ENCODE measurements at regions not wholly inside any gene's neighbourhood (a gene's known extent, or its start where the extent isn't known, plus 50 kb on each side); places are given as distances from the start of the nearest gene placed in this dataset.
"Not testable (repeated sequence)": the region's sequence is repeated elsewhere in the genome, so short reads cannot be mapped to it uniquely, and the experiment has no call there.

- H3K4me3 ChIP-seq (ENCODE audit: low read depth in 1 of 2, low read length in 2 of 2) = no peak overlapping the region
- H3K27me3 ChIP-seq (ENCODE audit: control insufficient read depth in 1 of 2, insufficient read depth in 2 of 2, low read length in 2 of 2) = no peaks in the 10 kb centered on the region
- no peak overlapping the region for H3K9ac ChIP-seq (ENCODE audit: low read length)
- H3K36me3 ChIP-seq (ENCODE audit: insufficient read depth, low read length) = no peaks in the 10 kb centered on the region
- peaks cover 9% of the 10 kb centered on the region for H3K4me1 ChIP-seq (ENCODE audit: insufficient read depth, low read length)
- H3K27ac ChIP-seq (ENCODE audit: low read depth, low read length) = no peak overlapping the region
- no peaks in the 10 kb centered on the region for H3K9me3 ChIP-seq (ENCODE audit: low read length)
These were observed 284.7 kb downstream of the MIAT start for GRCh38 chr22:26941896-26942636.

- Histone ChIP-seq H3K4me1 (ENCODE audit: insufficient read depth, low read length) (peaks cover 9% of the 10 kb centered on the region), H3K27ac (ENCODE audit: low read depth, low read length) (no peak overlapping the region), H3K27me3 (ENCODE audit: control insufficient read depth in 1 of 2, insufficient read depth in 2 of 2, low read length in 2 of 2) (no peaks in the 10 kb centered on the region), H3K36me3 (ENCODE audit: insufficient read depth, low read length) (no peaks in the 10 kb centered on the region), H3K9ac (ENCODE audit: low read length) (no peak overlapping the region), H3K9me3 (ENCODE audit: low read length) (no peaks in the 10 kb centered on the region), H3K4me3 (ENCODE audit: low read depth in 1 of 2, low read length in 2 of 2) (no peak overlapping the region)
These were observed 285.2 kb downstream of the MIAT start for GRCh38 chr22:26942637-26942957.

- Histone ChIP-seq H3K36me3 (ENCODE audit: insufficient read depth, low read length) (no peaks in the 10 kb centered on the region), H3K4me1 (ENCODE audit: insufficient read depth, low read length) (peaks cover 9% of the 10 kb centered on the region), H3K9ac (ENCODE audit: low read length) (no peak overlapping the region), H3K4me3 (ENCODE audit: low read depth in 1 of 2, low read length in 2 of 2) (no peak overlapping the region), H3K27ac (ENCODE audit: low read depth, low read length) (no peak overlapping the region), H3K9me3 (ENCODE audit: low read length) (no peaks in the 10 kb centered on the region), H3K27me3 (ENCODE audit: control insufficient read depth in 1 of 2, insufficient read depth in 2 of 2, low read length in 2 of 2) (no peaks in the 10 kb centered on the region)
These were observed 288.2 kb downstream of the MIAT start for GRCh38 chr22:26945565-26945964.

GRCh38 chr22:26949193-26949592 is 291.8 kb downstream of the MIAT start:
- no peaks in the 10 kb centered on the region for H3K9me3 ChIP-seq (ENCODE audit: low read length)
- no peak overlapping the region for H3K27ac ChIP-seq (ENCODE audit: low read depth, low read length)
- H3K36me3 ChIP-seq (ENCODE audit: insufficient read depth, low read length) = no peaks in the 10 kb centered on the region
- H3K9ac ChIP-seq (ENCODE audit: low read length) = no peak overlapping the region
- no peak overlapping the region for H3K4me3 ChIP-seq (ENCODE audit: low read depth in 1 of 2, low read length in 2 of 2)
- H3K27me3 ChIP-seq (ENCODE audit: control insufficient read depth in 1 of 2, insufficient read depth in 2 of 2, low read length in 2 of 2) = peaks cover 0 to 8% of the 10 kb centered on the region in 2 donors
- H3K4me1 ChIP-seq (ENCODE audit: insufficient read depth, low read length) = no peaks in the 10 kb centered on the region

- H3K36me3 ChIP-seq (ENCODE audit: insufficient read depth, low read length); H3K9ac ChIP-seq (ENCODE audit: low read length); H3K4me1 ChIP-seq (ENCODE audit: insufficient read depth, low read length); H3K27me3 ChIP-seq (ENCODE audit: control insufficient read depth in 1 of 2, insufficient read depth in 2 of 2, low read length in 2 of 2); H3K27ac ChIP-seq (ENCODE audit: low read depth, low read length); H3K4me3 ChIP-seq (ENCODE audit: low read depth in 1 of 2, low read length in 2 of 2); H3K9me3 ChIP-seq (ENCODE audit: low read length): not testable (repeated sequence)
These were observed 293.8 kb downstream of the MIAT start for GRCh38 chr22:26951139-26951538.

- Histone ChIP-seq H3K4me3 (ENCODE audit: low read depth in 1 of 2, low read length in 2 of 2) (no peak overlapping the region), H3K9me3 (ENCODE audit: low read length) (no peaks in the 10 kb centered on the region), H3K27me3 (ENCODE audit: control insufficient read depth in 1 of 2, insufficient read depth in 2 of 2, low read length in 2 of 2) (peaks cover 0 to 8% of the 10 kb centered on the region in 2 donors), H3K4me1 (ENCODE audit: insufficient read depth, low read length) (peaks cover 5% of the 10 kb centered on the region), H3K36me3 (ENCODE audit: insufficient read depth, low read length) (no peaks in the 10 kb centered on the region), H3K9ac (ENCODE audit: low read length) (no peak overlapping the region), H3K27ac (ENCODE audit: low read depth, low read length) (no peak overlapping the region)
These were observed 294.6 kb downstream of the MIAT start for GRCh38 chr22:26952004-26952403.

GRCh38 chr22:26952451-26953011 is 295.1 kb downstream of the MIAT start:
- Histone ChIP-seq H3K27me3 (ENCODE audit: control insufficient read depth in 1 of 2, insufficient read depth in 2 of 2, low read length in 2 of 2) (peaks cover 0 to 8% of the 10 kb centered on the region in 2 donors), H3K4me3 (ENCODE audit: low read depth in 1 of 2, low read length in 2 of 2) (no peak overlapping the region)

GRCh38 chr22:26953012-26953883 is 295.9 kb downstream of the MIAT start:
- no peaks in the 10 kb centered on the region for H3K36me3 ChIP-seq (ENCODE audit: insufficient read depth, low read length)
- no peaks in the 10 kb centered on the region for H3K9me3 ChIP-seq (ENCODE audit: low read length)
- no peak overlapping the region for H3K9ac ChIP-seq (ENCODE audit: low read length)
- no peak overlapping the region for H3K27ac ChIP-seq (ENCODE audit: low read depth, low read length)
- peaks cover 0 to 8% of the 10 kb centered on the region in 2 donors for H3K27me3 ChIP-seq (ENCODE audit: control insufficient read depth in 1 of 2, insufficient read depth in 2 of 2, low read length in 2 of 2)
- no peak overlapping the region for H3K4me3 ChIP-seq (ENCODE audit: low read depth in 1 of 2, low read length in 2 of 2)
- H3K4me1 ChIP-seq (ENCODE audit: insufficient read depth, low read length) = peaks cover 5% of the 10 kb centered on the region

More at GRCh38 chr22:26952451-26953011, 295.1 kb downstream of the MIAT start:
- Histone ChIP-seq H3K9me3 (ENCODE audit: low read length) (no peaks in the 10 kb centered on the region), H3K36me3 (ENCODE audit: insufficient read depth, low read length) (no peaks in the 10 kb centered on the region), H3K4me1 (ENCODE audit: insufficient read depth, low read length) (peaks cover 5% of the 10 kb centered on the region), H3K27ac (ENCODE audit: low read depth, low read length) (no peak overlapping the region), H3K9ac (ENCODE audit: low read length) (no peak overlapping the region)

GRCh38 chr22:26956371-26956770 is 299.0 kb downstream of the MIAT start:
- Histone ChIP-seq H3K9me3 (ENCODE audit: low read length) (no peaks in the 10 kb centered on the region), H3K27ac (ENCODE audit: low read depth, low read length) (no peak overlapping the region), H3K4me3 (ENCODE audit: low read depth in 1 of 2, low read length in 2 of 2) (no peak overlapping the region), H3K9ac (ENCODE audit: low read length) (no peak overlapping the region), H3K27me3 (ENCODE audit: control insufficient read depth in 1 of 2, insufficient read depth in 2 of 2, low read length in 2 of 2) (peaks cover 0 to 8% of the 10 kb centered on the region in 2 donors), H3K36me3 (ENCODE audit: insufficient read depth, low read length) (no peaks in the 10 kb centered on the region), H3K4me1 (ENCODE audit: insufficient read depth, low read length) (peaks cover 5% of the 10 kb centered on the region)

GRCh38 chr22:26957176-26957575 is 299.8 kb downstream of the MIAT start:
- Histone ChIP-seq H3K9ac (ENCODE audit: low read length) (no peak overlapping the region), H3K9me3 (ENCODE audit: low read length) (no peaks in the 10 kb centered on the region), H3K27me3 (ENCODE audit: control insufficient read depth in 1 of 2, insufficient read depth in 2 of 2, low read length in 2 of 2) (peaks cover 0 to 8% of the 10 kb centered on the region in 2 donors), H3K27ac (ENCODE audit: low read depth, low read length) (no peak overlapping the region), H3K36me3 (ENCODE audit: insufficient read depth, low read length) (no peaks in the 10 kb centered on the region), H3K4me3 (ENCODE audit: low read depth in 1 of 2, low read length in 2 of 2) (no peak overlapping the region), H3K4me1 (ENCODE audit: insufficient read depth, low read length) (peaks cover 5% of the 10 kb centered on the region)

- H3K27me3 ChIP-seq (ENCODE audit: control insufficient read depth in 1 of 2, insufficient read depth in 2 of 2, low read length in 2 of 2) = peaks cover 0 to 4% of the 10 kb centered on the region in 2 donors
- H3K4me1 ChIP-seq (ENCODE audit: insufficient read depth, low read length) = peaks cover 5% of the 10 kb centered on the region
- H3K9ac ChIP-seq (ENCODE audit: low read length) = no peak overlapping the region
- H3K4me3 ChIP-seq (ENCODE audit: low read depth in 1 of 2, low read length in 2 of 2) = no peak overlapping the region
- H3K27ac ChIP-seq (ENCODE audit: low read depth, low read length) = no peak overlapping the region
- no peaks in the 10 kb centered on the region for H3K36me3 ChIP-seq (ENCODE audit: insufficient read depth, low read length)
- H3K9me3 ChIP-seq (ENCODE audit: low read length) = no peaks in the 10 kb centered on the region
These were observed 300.5 kb downstream of the MIAT start for GRCh38 chr22:26957897-26958296.

All from muscle layer of colon (tissue), 2 donors.